ENCODE measurements at regions not wholly inside any gene's neighbourhood (a gene's known extent, or its start where the extent isn't known, plus 50 kb on each side); places are given as distances from the start of the nearest gene placed in this dataset.
"Not testable (repeated sequence)": the region's sequence is repeated elsewhere in the genome, so short reads cannot be mapped to it uniquely, and the experiment has no call there.

- DNase-seq (ENCODE audit: low read depth, low spot score): not testable (repeated sequence)
These were observed 5417.4 kb upstream of the TPTE start for GRCh38 chr21:5103880-5104561.

DNA sequence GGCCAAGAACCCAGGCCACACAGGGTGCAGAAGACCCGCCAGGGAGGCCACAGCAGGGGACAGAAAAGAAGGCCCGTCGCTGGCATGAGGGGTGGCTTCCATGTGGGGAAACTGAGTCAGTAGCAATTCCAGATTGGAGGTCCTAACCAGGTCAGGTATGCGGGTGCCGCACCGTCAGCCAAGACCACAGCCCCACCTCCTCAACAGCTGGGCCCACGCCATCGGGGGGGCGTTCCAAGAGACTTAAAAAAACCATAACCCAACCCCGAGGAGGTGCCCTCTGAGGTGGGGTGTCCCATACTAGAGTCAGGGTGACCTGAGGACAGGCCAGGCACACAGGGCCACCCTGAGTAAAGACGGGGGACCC is 5416.8 kb upstream of the TPTE start:
- not testable (repeated sequence) for DNase-seq (ENCODE audit: low read depth, low spot score)

- DNase-seq (ENCODE audit: low read depth, low spot score): peak; percentile 1
These were observed 5415.3 kb upstream of the TPTE start for GRCh38 chr21:5105939-5106708.

GRCh38 chr21:5106767-5107464 is 5414.5 kb upstream of the TPTE start:
- not testable (repeated sequence) for DNase-seq (ENCODE audit: low read depth, low spot score)

DNA sequence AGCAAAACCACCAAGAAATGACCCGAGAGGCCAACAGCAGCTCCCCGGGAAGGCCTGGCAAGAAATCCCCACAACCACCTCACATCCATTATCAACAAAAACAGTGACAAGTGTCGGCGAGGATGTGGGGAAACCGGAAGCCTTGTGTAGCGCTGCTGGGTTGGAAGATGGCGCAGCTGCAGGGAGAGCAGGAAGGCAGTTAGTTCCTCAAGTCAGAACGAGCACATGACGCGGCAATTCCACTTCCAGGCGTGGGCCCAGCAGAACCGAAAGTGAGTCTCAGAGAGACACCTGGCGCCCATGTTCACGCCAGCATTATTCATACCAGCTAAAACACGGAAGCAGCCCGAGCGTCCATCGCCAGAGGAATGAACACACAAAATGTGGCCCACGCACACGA is 5413.7 kb upstream of the TPTE start:
- DNase-seq (ENCODE audit: low read depth, low spot score): not testable (repeated sequence)

- DNase-seq (ENCODE audit: low read depth, low spot score): not testable (repeated sequence)
These were observed 5413.2 kb upstream of the TPTE start for GRCh38 chr21:5108048-5108775.

- DNase-seq (ENCODE audit: low read depth, low spot score): not testable (repeated sequence)
These were observed 5410.2 kb upstream of the TPTE start for GRCh38 chr21:5111197-5111596.

- not testable (repeated sequence) for DNase-seq (ENCODE audit: low read depth, low spot score)
These were observed 5408.3 kb upstream of the TPTE start for GRCh38 chr21:5113092-5113491.

GRCh38 chr21:5114468-5114867 is 5406.9 kb upstream of the TPTE start:
- DNase-seq (ENCODE audit: low read depth, low spot score): not testable (repeated sequence)

GRCh38 chr21:5114893-5115645 is 5406.3 kb upstream of the TPTE start:
- DNase-seq (ENCODE audit: low read depth, low spot score): not testable (repeated sequence)

DNA sequence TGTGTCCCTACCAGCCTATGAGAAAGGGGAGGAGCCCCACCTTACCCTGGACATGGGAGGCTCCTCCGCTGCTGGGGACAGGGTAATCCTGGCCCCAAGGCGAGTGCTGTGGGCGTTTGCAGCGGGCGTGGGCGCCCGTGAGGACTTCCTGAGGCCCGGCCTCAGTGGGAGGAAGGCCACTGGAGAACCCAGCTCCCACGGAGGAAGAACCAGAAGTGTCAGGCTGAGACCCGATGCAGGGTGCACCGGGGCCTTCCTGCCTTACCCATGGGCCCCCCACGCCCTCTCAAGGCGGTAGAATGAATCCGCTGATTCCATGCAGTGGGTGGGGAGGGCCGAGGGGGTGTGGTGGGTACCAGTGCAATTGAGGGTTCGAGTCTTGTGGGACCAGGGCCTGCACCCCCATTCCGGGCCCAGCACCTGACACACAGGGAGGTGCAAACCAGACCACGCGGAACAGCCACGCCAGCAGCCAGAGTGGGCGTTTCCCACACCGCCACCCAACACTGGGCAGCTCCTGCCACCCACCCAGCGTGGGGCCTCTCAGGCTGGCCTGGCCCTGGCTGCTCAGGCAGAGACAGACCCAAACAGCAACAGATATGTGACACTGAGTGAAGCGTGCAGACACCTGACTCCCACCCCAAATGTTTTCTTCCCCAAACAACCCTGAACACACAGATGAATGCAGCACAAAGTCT is 5405.6 kb upstream of the TPTE start:
- not testable (repeated sequence) for DNase-seq (ENCODE audit: low read depth, low spot score)

- DNase-seq (ENCODE audit: low read depth, low spot score): not testable (repeated sequence)
These were observed 5404.8 kb upstream of the TPTE start for GRCh38 chr21:5116344-5117123.

DNA sequence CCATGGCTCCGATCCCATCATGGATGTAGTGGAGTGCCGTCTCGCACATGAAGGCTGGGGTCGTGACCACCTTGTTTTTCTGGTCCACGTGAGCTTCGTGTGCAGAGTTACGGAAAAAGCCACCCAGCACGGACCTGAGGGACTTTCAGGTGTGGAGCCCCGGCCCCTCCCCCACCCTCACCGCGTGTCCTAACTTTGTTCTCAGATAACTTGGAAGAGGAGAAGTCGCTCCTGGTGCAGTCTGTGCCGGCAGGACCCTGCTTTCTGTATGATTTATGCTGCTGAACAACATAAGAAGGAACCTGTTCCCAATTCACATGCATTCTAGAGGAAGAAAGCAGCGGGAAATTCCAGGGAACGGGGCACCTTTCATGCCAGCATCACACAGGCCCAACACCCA is 5404.2 kb upstream of the TPTE start:
- DNase-seq (ENCODE audit: low read depth, low spot score): not testable (repeated sequence)

DNA sequence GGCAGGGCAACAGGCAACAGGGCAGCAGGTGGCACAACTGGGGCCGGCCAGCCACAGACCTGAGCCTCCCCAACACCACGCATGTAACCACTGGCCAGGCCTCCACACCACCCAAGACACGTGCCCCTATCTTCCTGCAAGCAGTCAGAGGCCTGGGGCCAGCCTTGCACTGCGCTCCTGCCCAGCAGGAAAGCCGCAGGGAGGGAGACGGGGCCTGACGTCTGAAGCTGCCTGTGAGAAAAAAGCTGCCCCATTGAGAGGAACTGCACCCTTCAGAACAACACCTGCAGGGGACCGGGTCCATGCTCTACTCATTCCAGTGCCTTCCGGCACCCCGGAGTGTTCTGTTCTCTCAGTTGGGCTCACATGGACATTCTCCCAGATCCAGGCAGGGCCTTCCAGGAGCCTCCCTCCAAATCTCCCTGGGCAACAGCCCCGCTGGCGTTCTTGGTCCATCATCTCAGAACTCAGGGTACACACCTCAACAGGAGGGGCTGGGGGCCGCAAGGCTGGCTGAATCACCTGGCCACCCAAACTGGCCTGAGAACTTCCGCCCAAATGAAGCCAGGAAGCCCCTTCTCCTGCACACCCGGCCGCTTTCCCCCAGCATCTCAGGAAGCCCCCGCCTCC is 5403.6 kb upstream of the TPTE start:
- not testable (repeated sequence) for DNase-seq (ENCODE audit: low read depth, low spot score)

DNA sequence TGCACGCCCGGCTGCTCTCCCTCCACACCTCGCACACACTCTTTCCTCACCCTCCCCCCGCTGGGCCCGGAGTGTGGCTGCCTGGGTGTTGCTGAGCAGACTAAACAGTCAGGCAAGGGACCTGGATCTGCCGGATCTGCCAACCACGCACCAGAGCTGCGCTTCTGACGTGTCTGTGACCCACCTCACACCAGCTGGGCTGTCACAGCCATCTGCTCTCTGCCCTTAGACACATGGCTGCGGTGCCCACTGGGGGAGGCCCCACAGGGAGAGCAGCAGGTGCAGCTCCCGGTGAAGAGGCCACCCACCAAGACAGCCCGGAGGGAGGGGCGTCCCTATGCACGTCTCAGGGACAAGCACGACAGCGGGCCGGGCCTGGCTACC is 5403.1 kb upstream of the TPTE start:
- not testable (repeated sequence) for DNase-seq (ENCODE audit: low read depth, low spot score)

GRCh38 chr21:5119179-5119578 is 5402.2 kb upstream of the TPTE start:
- DNase-seq (ENCODE audit: low read depth, low spot score): not testable (repeated sequence)

- DNase-seq (ENCODE audit: low read depth, low spot score): not testable (repeated sequence)
These were observed 5400.0 kb upstream of the TPTE start for GRCh38 chr21:5121399-5121798.

DNA sequence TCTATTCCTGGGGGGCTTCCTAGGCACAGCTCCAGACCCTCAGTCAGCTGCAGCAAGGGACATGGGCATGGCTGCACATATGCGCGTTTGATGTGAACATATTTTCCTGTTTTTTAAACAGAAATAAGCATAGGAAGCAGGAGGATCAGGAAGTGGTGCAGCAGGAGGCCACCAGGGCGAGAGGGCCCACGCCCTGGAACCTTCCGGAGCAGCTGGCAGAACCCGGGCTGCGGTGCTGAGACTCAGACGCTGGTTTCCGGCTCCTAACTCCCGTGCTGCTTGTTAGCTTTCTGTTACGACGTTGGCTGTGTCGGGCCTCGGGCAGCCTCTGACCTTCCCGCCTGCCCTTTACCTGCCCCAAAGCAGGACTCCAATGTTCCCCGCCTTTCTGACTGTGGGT is 5399.5 kb upstream of the TPTE start:
- not testable (repeated sequence) for DNase-seq (ENCODE audit: low read depth, low spot score)

- DNase-seq (ENCODE audit: low read depth, low spot score): not testable (repeated sequence)
These were observed 5397.7 kb upstream of the TPTE start for GRCh38 chr21:5123655-5124054.
